ENCODE measurements at regions not wholly inside any gene's neighbourhood (a gene's known extent, or its start where the extent isn't known, plus 50 kb on each side); places are given as distances from the start of the nearest gene placed in this dataset.
"Not testable (repeated sequence)": the region's sequence is repeated elsewhere in the genome, so short reads cannot be mapped to it uniquely, and the experiment has no call there.

- H3K9ac ChIP-seq (replicated peaks in 1 of 4; ENCODE audit: extremely low read depth in 1 of 4, low read depth in 3 of 4, low read length in 3 of 4), result no peak overlapping the region
- FAIRE-seq (no peak), DNase-seq (ENCODE audit: low read depth in 1 of 2, low spot score in 2 of 2) (no peak)
- H3K4me2 ChIP-seq (ENCODE audit: insufficient read depth in 1 of 2, low read depth in 2 of 2, low read length in 2 of 2), result no peak overlapping the region
- H4K8ac ChIP-seq (ENCODE audit: extremely low read depth, insufficient read depth, low read length), result no peak overlapping the region
- no peaks in the 10 kb centered on the region for H3K36me3 ChIP-seq (ENCODE audit: control insufficient read depth in 2 of 4, insufficient read depth in 4 of 4, low read length in 3 of 4)
- no peak for TF ChIP-seq SP1 (IDR thresholded peaks at IDR 0.05; ENCODE audit: low read depth, low read length)
- H3K79me1 ChIP-seq (ENCODE audit: low read depth, low read length), result no peaks in the 10 kb centered on the region
- H2BK15ac ChIP-seq (ENCODE audit: low read length), result no peak overlapping the region
- no peak overlapping the region for H3K23ac ChIP-seq (ENCODE audit: insufficient read length)
- H3K4ac ChIP-seq (replicated peaks; ENCODE audit: insufficient read length, low read depth, low read length), result no peak overlapping the region
- no peak overlapping the region for H3K4me3 ChIP-seq (ENCODE audit: extremely low read depth in 1 of 4, insufficient read depth in 2 of 4, low read depth in 3 of 4, low read length in 4 of 4)
- ChIA-PET CTCF (ENCODE audit: partially characterized antibody) (interaction anchor here (1.0 kb wide), 2 partner anchors 21 to 171 kb away, joined by 3 read pairs; no protein-coding TSS in a partner anchor), POLR2A (ENCODE audit: partially characterized antibody) (no interaction called here)
- H3K27me3 ChIP-seq (replicated peaks in 1 of 4; ENCODE audit: control insufficient read depth in 3 of 4, extremely low read depth in 1 of 4, insufficient read depth in 3 of 4, low read length in 3 of 4), result no peaks in the 10 kb centered on the region
- no peak overlapping the region for H3K27ac ChIP-seq (ENCODE audit: low read depth, low read length)
- H2BK20ac ChIP-seq (ENCODE audit: low read length), result no peak overlapping the region
- no peak overlapping the region for H3K18ac ChIP-seq (ENCODE audit: extremely low read depth, low read length)
- no peak overlapping the region for H4K5ac ChIP-seq (ENCODE audit: insufficient read length, low read depth, low read length)
- no peak overlapping the region for H3K56ac ChIP-seq (replicated peaks; ENCODE audit: insufficient read length, low read depth, low read length)
- H3K9me3 ChIP-seq (ENCODE audit: insufficient read depth in 2 of 2, low read depth in 1 of 2, low read length in 1 of 2), result no peaks in the 10 kb centered on the region
- H3K23me2 ChIP-seq (ENCODE audit: low read depth, low read length), result peaks cover 3% of the 10 kb centered on the region; the same call in 1 of the 2 replicates
- no peak overlapping the region for H2AFZ ChIP-seq (ENCODE audit: low read length)
- no peak overlapping the region for H3K14ac ChIP-seq (ENCODE audit: insufficient read length)
- no peaks in the 10 kb centered on the region for H4K20me1 ChIP-seq (replicated peaks in 1 of 2; ENCODE audit: control insufficient read depth in 1 of 2, insufficient read depth in 2 of 2, low read length in 2 of 2)
- no peak overlapping the region for H2BK5ac ChIP-seq (ENCODE audit: low read depth, low read length)
- WGBS, 2 experiments (ENCODE audit: extremely low coverage in 1 of 2, insufficient coverage in 1 of 2, insufficient read length in 1 of 2, insufficient replicate concordance in 2 of 2, low coverage in 1 of 2, low lambda C conversion rate in 2 of 2, missing lambda C conversion rate in 1 of 2), result 90 to 100% methylated on average over 1 to 3 of the region's 3 CpGs
- H2AK5ac ChIP-seq (ENCODE audit: low read depth, low read length), result no peak overlapping the region
- H2BK120ac ChIP-seq (replicated peaks; ENCODE audit: low read depth, low read length), result no peak overlapping the region
- no peak overlapping the region for H2BK12ac ChIP-seq (ENCODE audit: low read depth, low read length)
- H4K91ac ChIP-seq (replicated peaks; ENCODE audit: insufficient read length, low read length), result no peak overlapping the region
- no peaks in the 10 kb centered on the region for H3K79me2 ChIP-seq (ENCODE audit: control insufficient read depth in 1 of 2, insufficient read depth in 2 of 2, low read length in 2 of 2)
- H3K4me1 ChIP-seq (replicated peaks in 1 of 4; ENCODE audit: control insufficient read depth in 3 of 4, insufficient read depth in 4 of 4, low read length in 3 of 4), result no peaks in the 10 kb centered on the region
These were observed 176.9 kb upstream of the FZD8 start for GRCh38 chr10:35819011-35819410.

GRCh38 chr10:35817109-35817508 is 175.0 kb upstream of the FZD8 start:
- H3K4me1 ChIP-seq (replicated peaks in 1 of 4; ENCODE audit: control insufficient read depth in 3 of 4, insufficient read depth in 4 of 4, low read length in 3 of 4); CTCF ChIA-PET (ENCODE audit: partially characterized antibody); H3K36me3 ChIP-seq (ENCODE audit: control insufficient read depth in 2 of 4, insufficient read depth in 4 of 4, low read length in 3 of 4); H3K14ac ChIP-seq (ENCODE audit: insufficient read length); H3K23ac ChIP-seq (ENCODE audit: insufficient read length); H2BK5ac ChIP-seq (ENCODE audit: low read depth, low read length); H2BK120ac ChIP-seq (replicated peaks; ENCODE audit: low read depth, low read length); H3K23me2 ChIP-seq (ENCODE audit: low read depth, low read length); H3K27ac ChIP-seq (ENCODE audit: low read depth, low read length); H4K91ac ChIP-seq (replicated peaks; ENCODE audit: insufficient read length, low read length); H4K20me1 ChIP-seq (replicated peaks in 1 of 2; ENCODE audit: control insufficient read depth in 1 of 2, insufficient read depth in 2 of 2, low read length in 2 of 2); H3K27me3 ChIP-seq (replicated peaks in 1 of 4; ENCODE audit: control insufficient read depth in 3 of 4, extremely low read depth in 1 of 4, insufficient read depth in 3 of 4, low read length in 3 of 4); H2BK15ac ChIP-seq (ENCODE audit: low read length); H3K18ac ChIP-seq (ENCODE audit: extremely low read depth, low read length); H3K9ac ChIP-seq (replicated peaks in 1 of 4; ENCODE audit: extremely low read depth in 1 of 4, low read depth in 3 of 4, low read length in 3 of 4); H3K4me2 ChIP-seq (ENCODE audit: insufficient read depth in 1 of 2, low read depth in 2 of 2, low read length in 2 of 2); POLR2A ChIA-PET (ENCODE audit: partially characterized antibody); H3K4me3 ChIP-seq (ENCODE audit: extremely low read depth in 1 of 4, insufficient read depth in 2 of 4, low read depth in 3 of 4, low read length in 4 of 4); H4K8ac ChIP-seq (ENCODE audit: extremely low read depth, insufficient read depth, low read length); H2AFZ ChIP-seq (ENCODE audit: low read length); H3K9me3 ChIP-seq (ENCODE audit: insufficient read depth in 2 of 2, low read depth in 1 of 2, low read length in 1 of 2); H3K79me2 ChIP-seq (ENCODE audit: control insufficient read depth in 1 of 2, insufficient read depth in 2 of 2, low read length in 2 of 2); DNase-seq (ENCODE audit: low read depth in 1 of 2, low spot score in 2 of 2); H3K4ac ChIP-seq (replicated peaks; ENCODE audit: insufficient read length, low read depth, low read length); H4K5ac ChIP-seq (ENCODE audit: insufficient read length, low read depth, low read length); H3K79me1 ChIP-seq (ENCODE audit: low read depth, low read length); H2BK20ac ChIP-seq (ENCODE audit: low read length); H2BK12ac ChIP-seq (ENCODE audit: low read depth, low read length); H2AK5ac ChIP-seq (ENCODE audit: low read depth, low read length); H3K56ac ChIP-seq (replicated peaks; ENCODE audit: insufficient read length, low read depth, low read length); FAIRE-seq: not testable (repeated sequence)
- WGBS, 2 experiments (ENCODE audit: extremely low coverage in 1 of 2, insufficient coverage in 1 of 2, insufficient read length in 1 of 2, insufficient replicate concordance in 2 of 2, low coverage in 1 of 2, low lambda C conversion rate in 2 of 2, missing lambda C conversion rate in 1 of 2), result 90% methylated on average over 3 of the region's 5 CpGs; no CpG with 5 or more reads in 1 of the 2 experiments
